ENCODE measurements at regions not wholly inside any gene's neighbourhood (a gene's known extent, or its start where the extent isn't known, plus 50 kb on each side); places are given as distances from the start of the nearest gene placed in this dataset.

DNA sequence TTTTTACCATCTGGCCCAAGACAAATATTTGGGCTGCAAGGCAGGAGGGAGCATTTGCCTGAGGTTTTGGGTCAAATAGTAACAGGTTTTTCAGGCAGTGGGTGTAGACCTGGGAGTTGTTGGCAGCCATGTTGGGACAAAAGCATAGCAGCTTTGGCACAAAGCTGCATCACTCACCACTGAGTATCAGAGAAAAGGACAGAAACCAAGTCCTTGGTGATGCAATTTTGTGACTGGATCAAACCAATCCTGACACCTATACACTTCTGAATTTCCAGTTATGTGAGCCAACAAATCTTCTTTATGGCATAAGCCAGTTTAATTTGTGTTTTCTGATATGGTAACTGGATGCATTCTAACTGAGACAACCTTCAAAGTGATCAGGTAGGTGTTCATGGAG lies 144.8 kb upstream of the KRR1 start:
- Histone ChIP-seq H3K27ac (ENCODE audit: extremely low read depth, low read depth, low read length) (no peak overlapping the region), H3K4me3 (ENCODE audit: low read depth, low read length) (no peak overlapping the region), H3K36me3 (ENCODE audit: control insufficient read depth in 2 of 2, insufficient read depth in 1 of 2, low read length in 2 of 2) (no peaks in the 10 kb centered on the region), H3K4me1 (ENCODE audit: control insufficient read depth, insufficient read depth, low read length) (peaks cover 12% of the 10 kb centered on the region), H3K9me3 (ENCODE audit: control insufficient read depth, insufficient read depth, low read depth, low read length) (no peaks in the 10 kb centered on the region)
- ChIA-PET CTCF (no interaction called here), POLR2A (no interaction called here)
- TF ChIP-seq, protein P1, sequence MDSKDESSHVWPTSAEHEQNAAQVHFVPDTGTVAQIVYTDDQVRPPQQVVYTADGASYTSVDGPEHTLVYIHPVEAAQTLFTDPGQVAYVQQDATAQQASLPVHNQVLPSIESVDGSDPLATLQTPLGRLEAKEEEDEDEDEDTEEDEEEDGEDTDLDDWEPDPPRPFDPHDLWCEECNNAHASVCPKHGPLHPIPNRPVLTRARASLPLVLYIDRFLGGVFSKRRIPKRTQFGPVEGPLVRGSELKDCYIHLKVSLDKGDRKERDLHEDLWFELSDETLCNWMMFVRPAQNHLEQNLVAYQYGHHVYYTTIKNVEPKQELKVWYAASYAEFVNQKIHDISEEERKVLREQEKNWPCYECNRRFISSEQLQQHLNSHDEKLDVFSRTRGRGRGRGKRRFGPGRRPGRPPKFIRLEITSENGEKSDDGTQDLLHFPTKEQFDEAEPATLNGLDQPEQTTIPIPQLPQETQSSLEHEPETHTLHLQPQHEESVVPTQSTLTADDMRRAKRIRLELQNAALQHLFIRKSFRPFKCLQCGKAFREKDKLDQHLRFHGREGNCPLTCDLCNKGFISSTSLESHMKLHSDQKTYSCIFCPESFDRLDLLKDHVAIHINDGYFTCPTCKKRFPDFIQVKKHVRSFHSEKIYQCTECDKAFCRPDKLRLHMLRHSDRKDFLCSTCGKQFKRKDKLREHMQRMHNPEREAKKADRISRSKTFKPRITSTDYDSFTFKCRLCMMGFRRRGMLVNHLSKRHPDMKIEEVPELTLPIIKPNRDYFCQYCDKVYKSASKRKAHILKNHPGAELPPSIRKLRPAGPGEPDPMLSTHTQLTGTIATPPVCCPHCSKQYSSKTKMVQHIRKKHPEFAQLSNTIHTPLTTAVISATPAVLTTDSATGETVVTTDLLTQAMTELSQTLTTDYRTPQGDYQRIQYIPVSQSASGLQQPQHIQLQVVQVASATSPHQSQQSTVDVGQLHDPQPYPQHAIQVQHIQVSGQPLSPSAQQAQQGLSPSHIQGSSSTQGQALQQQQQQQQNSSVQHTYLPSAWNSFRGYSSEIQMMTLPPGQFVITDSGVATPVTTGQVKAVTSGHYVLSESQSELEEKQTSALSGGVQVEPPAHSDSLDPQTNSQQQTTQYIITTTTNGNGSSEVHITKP (tag by site-specific recombination; IDR thresholded peaks at IDR 0.05) = 0 out of 2 replicates have a peak, but pooled peaks have one; percentile 20
- TF ChIP-seq, protein P2, sequence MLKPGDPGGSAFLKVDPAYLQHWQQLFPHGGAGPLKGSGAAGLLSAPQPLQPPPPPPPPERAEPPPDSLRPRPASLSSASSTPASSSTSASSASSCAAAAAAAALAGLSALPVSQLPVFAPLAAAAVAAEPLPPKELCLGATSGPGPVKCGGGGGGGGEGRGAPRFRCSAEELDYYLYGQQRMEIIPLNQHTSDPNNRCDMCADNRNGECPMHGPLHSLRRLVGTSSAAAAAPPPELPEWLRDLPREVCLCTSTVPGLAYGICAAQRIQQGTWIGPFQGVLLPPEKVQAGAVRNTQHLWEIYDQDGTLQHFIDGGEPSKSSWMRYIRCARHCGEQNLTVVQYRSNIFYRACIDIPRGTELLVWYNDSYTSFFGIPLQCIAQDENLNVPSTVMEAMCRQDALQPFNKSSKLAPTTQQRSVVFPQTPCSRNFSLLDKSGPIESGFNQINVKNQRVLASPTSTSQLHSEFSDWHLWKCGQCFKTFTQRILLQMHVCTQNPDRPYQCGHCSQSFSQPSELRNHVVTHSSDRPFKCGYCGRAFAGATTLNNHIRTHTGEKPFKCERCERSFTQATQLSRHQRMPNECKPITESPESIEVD (tag by site-specific recombination; IDR thresholded peaks at IDR 0.05) = no peak

DNA sequence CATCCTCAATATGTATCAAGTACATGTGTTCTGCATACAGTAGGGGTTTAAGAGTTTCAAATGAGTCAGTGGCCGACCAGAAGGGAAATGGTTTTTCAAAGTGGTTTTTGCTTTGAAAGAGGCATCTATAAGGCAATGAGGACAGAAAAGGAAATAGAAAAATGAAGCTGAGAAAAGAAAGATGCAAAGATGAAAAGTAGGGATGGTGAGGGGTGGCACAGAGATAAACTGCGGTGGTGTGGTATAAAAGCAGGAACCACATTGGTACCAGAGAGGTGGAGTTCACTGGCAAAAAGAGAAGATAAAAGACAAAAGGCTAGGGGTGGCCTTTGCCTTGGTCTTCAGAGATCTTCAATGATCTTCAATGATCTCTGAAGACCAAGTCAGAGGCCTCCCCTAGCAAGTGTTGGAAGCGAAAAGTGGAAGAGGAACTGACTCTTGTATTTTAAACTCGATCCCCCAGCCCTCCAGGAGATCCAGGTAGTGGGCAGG lies 144.0 kb upstream of the KRR1 start:
- ChIA-PET CTCF (interaction anchor here (0.6 kb wide), 1 partner anchor 170 kb away, joined by 3 read pairs; no protein-coding TSS in a partner anchor), POLR2A (no interaction called here)
- H3K27ac ChIP-seq (ENCODE audit: extremely low read depth, low read depth, low read length) = no peak overlapping the region

GRCh38 chr12:75651342-75651695 lies 139.9 kb upstream of the KRR1 start:
- CTCF ChIA-PET = interaction anchor here (1.1 kb wide), 1 partner anchor 281 kb away, joined by 4 read pairs; no protein-coding TSS in a partner anchor
- Histone ChIP-seq H3K27ac (ENCODE audit: extremely low read depth, low read depth, low read length) (peak overlapping the region; percentile 45; the same call in 1 of the 2 replicates), H3K4me3 (ENCODE audit: low read depth, low read length) (no peak overlapping the region), H3K36me3 (ENCODE audit: control insufficient read depth in 2 of 2, insufficient read depth in 1 of 2, low read length in 2 of 2) (no peaks in the 10 kb centered on the region), H3K4me1 (ENCODE audit: control insufficient read depth, insufficient read depth, low read length) (peaks cover 9% of the 10 kb centered on the region; the same call in 1 of the 2 replicates), H3K9me3 (ENCODE audit: control insufficient read depth, insufficient read depth, low read depth, low read length) (no peaks in the 10 kb centered on the region)
- POLR2A ChIA-PET = no interaction called here
- TF ChIP-seq ZNF837 (tag by site-specific recombination; IDR thresholded peaks at IDR 0.05) = no peak
- TF ChIP-seq KLF16 (tag by site-specific recombination; IDR thresholded peaks at IDR 0.05) = no peak
- 0 out of 2 replicates have a peak, but pooled peaks have one; percentile 24 for TF ChIP-seq ZNF843 (tag by site-specific recombination; IDR thresholded peaks at IDR 0.05)
- peak; percentile 62; the same call in 1 of the 2 replicates for TF ChIP-seq WT1 (tag by site-specific recombination; IDR thresholded peaks at IDR 0.05)
- no peak for TF ChIP-seq ZNF280C (tag by site-specific recombination; IDR thresholded peaks at IDR 0.05)
- TF ChIP-seq ZFHX2 (tag by site-specific recombination; conservative IDR thresholded peaks at IDR 0.05) = 0 out of 2 replicates have a peak, but pooled peaks have one; percentile 19
- TF ChIP-seq FEZF1 (tag by site-specific recombination; IDR thresholded peaks at IDR 0.05) = peak; percentile 24; the same call in 1 of the 2 replicates
- TF ChIP-seq, protein P1 (tag by site-specific recombination; IDR thresholded peaks at IDR 0.05) = peak; percentile 65

More for the DNA sequence above, 144.0 kb upstream of the KRR1 start:
- no peak for TF ChIP-seq ZNF169 (tag by site-specific recombination; IDR thresholded peaks at IDR 0.05)
- TF ChIP-seq KLF9 (tag by site-specific recombination; IDR thresholded peaks at IDR 0.05; ENCODE audit: low read depth) = no peak
- no peak for TF ChIP-seq ZNF585B (tag by site-specific recombination; IDR thresholded peaks at IDR 0.05)
- TF ChIP-seq, protein P1 (tag by site-specific recombination; IDR thresholded peaks at IDR 0.05) = no peak
- Histone ChIP-seq H3K4me3 (ENCODE audit: low read depth, low read length) (no peak overlapping the region), H3K36me3 (ENCODE audit: control insufficient read depth in 2 of 2, insufficient read depth in 1 of 2, low read length in 2 of 2) (no peaks in the 10 kb centered on the region), H3K4me1 (ENCODE audit: control insufficient read depth, insufficient read depth, low read length) (peaks cover 16% of the 10 kb centered on the region), H3K9me3 (ENCODE audit: control insufficient read depth, insufficient read depth, low read depth, low read length) (no peaks in the 10 kb centered on the region)
